ENCODE measurements at regions not wholly inside any gene's neighbourhood (a gene's known extent, or its start where the extent isn't known, plus 50 kb on each side); places are given as distances from the start of the nearest gene placed in this dataset.

DNA sequence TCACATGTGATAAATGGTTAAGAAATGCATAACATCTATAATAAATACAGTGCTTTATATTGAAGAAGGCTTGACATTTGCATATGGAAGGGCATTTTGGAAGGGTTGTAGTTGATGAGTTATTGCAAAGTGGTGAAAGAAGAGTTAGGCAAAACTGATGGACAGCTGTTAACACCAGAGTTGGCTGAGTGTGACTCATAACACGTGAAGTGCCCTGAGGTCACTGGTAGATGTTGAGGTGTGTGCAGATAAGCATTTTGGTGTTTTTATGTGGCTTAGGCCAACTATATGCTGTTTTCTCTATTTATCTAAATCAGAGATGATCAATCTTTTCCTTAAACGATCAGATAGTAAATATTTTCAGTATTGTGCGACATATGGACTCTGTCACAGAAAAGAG, 154.3 kb upstream of the KCNH7 start:
- 80% methylated on average over 1 of the region's 3 CpGs for WGBS (ENCODE audit: insufficient coverage)
- H3K4me3 Mint-ChIP-seq, result no peak overlapping the region
- no peaks in the 10 kb centered on the region for H3K36me3 Mint-ChIP-seq

GRCh38 chr2:162989507-162989906, 150.9 kb upstream of the KCNH7 start:
- Mint-ChIP-seq H3K36me3 (no peaks in the 10 kb centered on the region), H3K4me1 (no peaks in the 10 kb centered on the region), H3K27ac (no peak overlapping the region), H3K27me3 (ENCODE audit: low read depth in 3 of 3) (peaks cover 0 to 1% (median 0%) of the 10 kb centered on the region in 3 donors), H3K9me3 (peaks cover 0 to 6% (median 1%) of the 10 kb centered on the region in 7 donors), H3K4me3 (no peak overlapping the region)
- no peaks in the 10 kb centered on the region for H3K79me2 ChIP-seq (ENCODE audit: insufficient read depth, low read length)
- H3K9ac ChIP-seq (ENCODE audit: insufficient read depth, low read length, poor library complexity, severe bottlenecking), result no peak overlapping the region
- H3K9me3 ChIP-seq (replicated peaks in 1 of 2; ENCODE audit: control insufficient read depth in 1 of 2, insufficient read depth in 1 of 2, low read length in 2 of 2), result peaks cover 0 to 2% of the 10 kb centered on the region in 2 donors
- H3K27ac ChIP-seq (ENCODE audit: low read depth in 1 of 2, low read length in 2 of 2), result no peak overlapping the region
- no peaks in the 10 kb centered on the region for H3K36me3 ChIP-seq (replicated peaks in 1 of 2; ENCODE audit: control insufficient read depth in 1 of 2, insufficient read depth in 2 of 2, low read length in 2 of 2)
- no peak overlapping the region for H3K4me3 ChIP-seq (replicated peaks in 1 of 3; ENCODE audit: low read depth in 2 of 3, low read length in 3 of 3)
- DNase-seq, result no peak
- intact Hi-C loops (cut with micrococcal nuclease), result no loop called here
- no peak overlapping the region for H2AFZ ChIP-seq (ENCODE audit: insufficient read depth, low read depth, low read length, poor library complexity, severe bottlenecking)
- no peaks in the 10 kb centered on the region for H4K20me1 ChIP-seq (ENCODE audit: insufficient read depth, low read length)
- H3K4me2 ChIP-seq (replicated peaks; ENCODE audit: extremely low read depth, low read length, poor library complexity, severe bottlenecking), result no peak overlapping the region
- TF ChIP-seq, protein P1, sequence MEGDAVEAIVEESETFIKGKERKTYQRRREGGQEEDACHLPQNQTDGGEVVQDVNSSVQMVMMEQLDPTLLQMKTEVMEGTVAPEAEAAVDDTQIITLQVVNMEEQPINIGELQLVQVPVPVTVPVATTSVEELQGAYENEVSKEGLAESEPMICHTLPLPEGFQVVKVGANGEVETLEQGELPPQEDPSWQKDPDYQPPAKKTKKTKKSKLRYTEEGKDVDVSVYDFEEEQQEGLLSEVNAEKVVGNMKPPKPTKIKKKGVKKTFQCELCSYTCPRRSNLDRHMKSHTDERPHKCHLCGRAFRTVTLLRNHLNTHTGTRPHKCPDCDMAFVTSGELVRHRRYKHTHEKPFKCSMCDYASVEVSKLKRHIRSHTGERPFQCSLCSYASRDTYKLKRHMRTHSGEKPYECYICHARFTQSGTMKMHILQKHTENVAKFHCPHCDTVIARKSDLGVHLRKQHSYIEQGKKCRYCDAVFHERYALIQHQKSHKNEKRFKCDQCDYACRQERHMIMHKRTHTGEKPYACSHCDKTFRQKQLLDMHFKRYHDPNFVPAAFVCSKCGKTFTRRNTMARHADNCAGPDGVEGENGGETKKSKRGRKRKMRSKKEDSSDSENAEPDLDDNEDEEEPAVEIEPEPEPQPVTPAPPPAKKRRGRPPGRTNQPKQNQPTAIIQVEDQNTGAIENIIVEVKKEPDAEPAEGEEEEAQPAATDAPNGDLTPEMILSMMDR (IDR thresholded peaks at IDR 0.05), result no peak
- no peaks in the 10 kb centered on the region for H3K4me1 ChIP-seq (ENCODE audit: control insufficient read depth in 1 of 2, insufficient read depth in 2 of 2, low read length in 2 of 2)
- 92% methylated on average over 2 of the region's 3 CpGs for WGBS (ENCODE audit: insufficient coverage)
- H3K27me3 ChIP-seq (ENCODE audit: control insufficient read depth in 2 of 2, insufficient read depth in 2 of 2, low read length in 2 of 2), result no peaks in the 10 kb centered on the region

More for the DNA sequence above, 154.3 kb upstream of the KCNH7 start:
- peaks cover 0 to 1% (median 0%) of the 10 kb centered on the region in 3 donors for H3K27me3 Mint-ChIP-seq (ENCODE audit: low read depth in 3 of 3)
- H3K4me2 ChIP-seq (replicated peaks; ENCODE audit: extremely low read depth, low read length, poor library complexity, severe bottlenecking), result no peak overlapping the region
- H3K9me3 Mint-ChIP-seq, result peaks cover 0 to 5% (median 2%) of the 10 kb centered on the region in 7 donors
- intact Hi-C loops (cut with micrococcal nuclease), result no loop called here
- H3K79me2 ChIP-seq (ENCODE audit: insufficient read depth, low read length), result no peaks in the 10 kb centered on the region
- no peak overlapping the region for H3K9ac ChIP-seq (ENCODE audit: insufficient read depth, low read length, poor library complexity, severe bottlenecking)
- no peak overlapping the region for H3K27ac ChIP-seq (ENCODE audit: low read depth in 1 of 2, low read length in 2 of 2)
- no peak overlapping the region for H3K27ac Mint-ChIP-seq
- no peaks in the 10 kb centered on the region for H3K9me3 ChIP-seq (replicated peaks in 1 of 2; ENCODE audit: control insufficient read depth in 1 of 2, insufficient read depth in 1 of 2, low read length in 2 of 2)
- H3K27me3 ChIP-seq (ENCODE audit: control insufficient read depth in 2 of 2, insufficient read depth in 2 of 2, low read length in 2 of 2), result no peaks in the 10 kb centered on the region
- no peaks in the 10 kb centered on the region for H3K36me3 ChIP-seq (replicated peaks in 1 of 2; ENCODE audit: control insufficient read depth in 1 of 2, insufficient read depth in 2 of 2, low read length in 2 of 2)
- TF ChIP-seq, protein P1 (IDR thresholded peaks at IDR 0.05), result no peak
- no peaks in the 10 kb centered on the region for H4K20me1 ChIP-seq (ENCODE audit: insufficient read depth, low read length)
- no peaks in the 10 kb centered on the region for H3K4me1 ChIP-seq (ENCODE audit: control insufficient read depth in 1 of 2, insufficient read depth in 2 of 2, low read length in 2 of 2)
- H3K4me1 Mint-ChIP-seq, result no peaks in the 10 kb centered on the region
- no peak for DNase-seq
- H2AFZ ChIP-seq (ENCODE audit: insufficient read depth, low read depth, low read length, poor library complexity, severe bottlenecking), result no peak overlapping the region
- H3K4me3 ChIP-seq (replicated peaks in 1 of 3; ENCODE audit: low read depth in 2 of 3, low read length in 3 of 3), result no peak overlapping the region

Data from CD14-positive monocyte (primary cell).